Activated naive CD8-positive, alpha-beta T cell treated with anti-CD3 and anti-CD28 coated beads for 36 hours (primary cell): ENCODE measurements at regions not wholly inside any gene's neighbourhood (a gene's known extent, or its start where the extent isn't known, plus 50 kb on each side); places are given as distances from the start of the nearest gene placed in this dataset.

Experiments
- DNase-seq: peaks from one replicate; pipeline ENCODE4 v3.0.0; 2021
- H3K27ac Mint-ChIP-seq: one replicate; pipeline ENCODE4 v1.8.0; 2022; ENCODE audit warnings: mild to moderate bottlenecking, moderate library complexity, mixed read lengths
- H3K27me3 Mint-ChIP-seq: one replicate; pipeline ENCODE4 v1.8.0; 2022; ENCODE audit warnings: mild to moderate bottlenecking, mixed read lengths
- H3K36me3 Mint-ChIP-seq: one replicate; pipeline ENCODE4 v1.8.0; 2021; ENCODE audit warnings: mild to moderate bottlenecking, mixed read lengths
- H3K4me1 Mint-ChIP-seq: one replicate; pipeline ENCODE4 v1.8.0; 2021; ENCODE audit warnings: mixed read lengths
- H3K4me3 Mint-ChIP-seq: one replicate; pipeline ENCODE4 v1.8.0; 2022; ENCODE audit warnings: mild to moderate bottlenecking, moderate library complexity, mixed read lengths
- H3K9me3 Mint-ChIP-seq: one replicate; pipeline ENCODE4 v1.8.0; 2022; ENCODE audit warnings: mixed read lengths

GRCh38 chr5:68722357-68722756 is 371.5 kb upstream of the SLC30A5 start:
- H3K4me1 Mint-ChIP-seq = peaks cover 3% of the 10 kb centered on the region
- H3K9me3 Mint-ChIP-seq = peaks cover 12% of the 10 kb centered on the region
- H3K36me3 Mint-ChIP-seq = peaks cover 3% of the 10 kb centered on the region
- H3K4me3 Mint-ChIP-seq = no peak overlapping the region
- no peak overlapping the region for H3K27ac Mint-ChIP-seq
- no peaks in the 10 kb centered on the region for H3K27me3 Mint-ChIP-seq
- DNase-seq = no peak

GRCh38 chr5:68725905-68726683 is 367.7 kb upstream of the SLC30A5 start:
- no peaks in the 10 kb centered on the region for H3K36me3 Mint-ChIP-seq
- H3K9me3 Mint-ChIP-seq = peaks cover 4% of the 10 kb centered on the region
- no peaks in the 10 kb centered on the region for H3K27me3 Mint-ChIP-seq
- H3K4me3 Mint-ChIP-seq = no peak overlapping the region
- H3K27ac Mint-ChIP-seq = no peak overlapping the region
- DNase-seq = no peak
- H3K4me1 Mint-ChIP-seq = peaks cover 3% of the 10 kb centered on the region

DNA sequence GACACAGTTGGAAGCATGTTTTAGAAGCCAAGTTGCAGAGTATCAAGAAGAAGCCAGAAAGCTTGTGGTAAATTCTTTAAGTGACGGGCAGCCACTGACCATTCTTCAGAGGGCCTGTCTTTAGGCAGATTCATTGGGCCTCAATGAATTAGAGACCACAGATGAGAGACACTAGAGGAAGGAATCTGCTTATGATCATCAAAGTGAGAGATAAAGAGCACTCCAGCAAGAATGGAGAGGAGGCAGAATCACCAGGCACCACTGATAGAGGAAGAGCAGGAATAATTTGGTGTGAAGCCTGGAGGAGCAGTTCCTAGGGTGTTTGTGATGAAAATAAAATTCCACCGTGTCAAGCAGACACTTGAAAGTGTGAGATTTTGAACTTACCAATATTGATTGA is 365.9 kb upstream of the SLC30A5 start:
- Mint-ChIP-seq H3K9me3 (peaks cover 5% of the 10 kb centered on the region), H3K27ac (no peak overlapping the region), H3K36me3 (no peaks in the 10 kb centered on the region), H3K4me1 (peaks cover 3% of the 10 kb centered on the region), H3K4me3 (no peak overlapping the region), H3K27me3 (no peaks in the 10 kb centered on the region)
- no peak for DNase-seq

GRCh38 chr5:68729678-68730077 is 364.1 kb upstream of the SLC30A5 start:
- Mint-ChIP-seq H3K27me3 (no peaks in the 10 kb centered on the region), H3K36me3 (no peaks in the 10 kb centered on the region), H3K27ac (no peak overlapping the region), H3K9me3 (peaks cover 1% of the 10 kb centered on the region), H3K4me1 (peaks cover 3% of the 10 kb centered on the region), H3K4me3 (no peak overlapping the region)
- no peak for DNase-seq

GRCh38 chr5:68730220-68730978 is 363.4 kb upstream of the SLC30A5 start:
- peaks cover 1% of the 10 kb centered on the region for H3K9me3 Mint-ChIP-seq
- H3K27ac Mint-ChIP-seq = no peak overlapping the region
- H3K4me3 Mint-ChIP-seq = no peak overlapping the region
- H3K4me1 Mint-ChIP-seq = peaks cover 3% of the 10 kb centered on the region
- H3K27me3 Mint-ChIP-seq = no peaks in the 10 kb centered on the region
- H3K36me3 Mint-ChIP-seq = no peaks in the 10 kb centered on the region
- DNase-seq = no peak

GRCh38 chr5:68730979-68731654 is 362.7 kb upstream of the SLC30A5 start:
- H3K4me1 Mint-ChIP-seq = peaks cover 2% of the 10 kb centered on the region
- no peak overlapping the region for H3K27ac Mint-ChIP-seq
- H3K36me3 Mint-ChIP-seq = no peaks in the 10 kb centered on the region
- H3K4me3 Mint-ChIP-seq = no peak overlapping the region
- H3K27me3 Mint-ChIP-seq = no peaks in the 10 kb centered on the region
- H3K9me3 Mint-ChIP-seq = peaks cover 1% of the 10 kb centered on the region
- no peak for DNase-seq

DNA sequence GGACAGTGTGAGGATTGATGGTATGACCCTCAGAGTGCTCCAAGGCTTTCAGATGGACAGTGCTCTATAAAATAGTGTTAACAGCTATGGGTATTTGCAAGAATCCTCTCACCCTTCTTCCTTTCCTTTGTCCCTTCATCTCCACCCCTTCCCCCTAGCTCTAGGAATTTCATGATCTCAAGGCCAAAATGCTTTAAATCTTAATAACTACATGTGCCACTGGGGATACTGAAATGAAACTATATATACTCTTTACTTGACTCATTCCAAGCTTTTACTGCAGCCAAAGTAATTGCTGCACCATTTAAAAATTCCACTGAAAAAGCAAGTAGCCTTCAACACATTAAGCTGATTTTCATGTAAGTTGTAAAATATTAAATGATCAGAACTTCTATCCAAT is 361.6 kb upstream of the SLC30A5 start:
- Mint-ChIP-seq H3K27me3 (no peaks in the 10 kb centered on the region), H3K36me3 (no peaks in the 10 kb centered on the region), H3K27ac (no peak overlapping the region), H3K4me1 (no peaks in the 10 kb centered on the region), H3K9me3 (peaks cover 1% of the 10 kb centered on the region), H3K4me3 (no peak overlapping the region)
- no peak for DNase-seq

DNA sequence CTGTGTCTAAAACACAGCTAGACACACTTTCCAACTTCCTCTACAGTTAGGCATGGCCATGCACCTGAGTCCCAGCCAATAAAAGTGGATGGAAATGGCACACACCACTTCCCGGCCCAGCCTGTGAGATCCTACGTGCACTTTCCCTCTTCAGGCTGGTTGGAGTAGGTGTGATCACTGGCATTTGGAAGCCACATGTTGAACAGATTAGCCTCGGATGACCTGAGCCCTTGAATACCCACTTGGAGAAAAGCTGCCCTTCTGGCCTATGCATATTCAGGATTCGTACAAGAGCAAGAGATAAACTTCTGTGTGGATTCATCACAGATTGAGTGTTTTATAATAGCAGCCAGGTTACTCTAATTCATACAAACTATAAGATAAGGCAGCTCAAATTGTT is 359.0 kb upstream of the SLC30A5 start:
- no peak overlapping the region for H3K27ac Mint-ChIP-seq
- DNase-seq = no peak
- no peaks in the 10 kb centered on the region for H3K4me1 Mint-ChIP-seq
- no peaks in the 10 kb centered on the region for H3K36me3 Mint-ChIP-seq
- H3K9me3 Mint-ChIP-seq = peaks cover 1% of the 10 kb centered on the region
- no peaks in the 10 kb centered on the region for H3K27me3 Mint-ChIP-seq
- H3K4me3 Mint-ChIP-seq = no peak overlapping the region

DNA sequence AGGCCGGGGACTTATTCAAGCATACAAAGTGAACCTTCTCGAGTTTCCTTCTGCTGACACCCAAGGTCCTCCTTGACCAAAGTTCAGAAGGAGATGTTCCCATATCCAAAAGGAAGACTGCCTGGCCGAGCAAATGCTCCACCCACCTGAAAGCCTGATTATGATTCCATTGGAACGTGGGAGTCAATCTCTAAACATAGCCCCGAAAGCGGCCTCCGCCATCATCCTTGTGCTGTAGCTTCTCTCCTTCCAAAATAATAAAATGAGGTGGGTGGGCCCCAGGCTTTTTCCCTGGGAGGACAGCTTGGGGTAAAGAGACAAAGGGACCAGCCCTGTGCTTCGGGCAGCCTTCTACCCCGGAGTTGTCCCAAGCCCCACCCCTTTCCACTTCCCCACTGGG is 355.6 kb upstream of the SLC30A5 start:
- DNase-seq = no peak
- Mint-ChIP-seq H3K4me1 (peaks cover 3% of the 10 kb centered on the region), H3K9me3 (no peaks in the 10 kb centered on the region), H3K4me3 (no peak overlapping the region), H3K27me3 (no peaks in the 10 kb centered on the region), H3K27ac (no peak overlapping the region), H3K36me3 (no peaks in the 10 kb centered on the region)

- no peak overlapping the region for H3K4me3 Mint-ChIP-seq
- H3K9me3 Mint-ChIP-seq = no peaks in the 10 kb centered on the region
- no peak overlapping the region for H3K27ac Mint-ChIP-seq
- peaks cover 3% of the 10 kb centered on the region for H3K4me1 Mint-ChIP-seq
- no peak for DNase-seq
- no peaks in the 10 kb centered on the region for H3K27me3 Mint-ChIP-seq
- H3K36me3 Mint-ChIP-seq = no peaks in the 10 kb centered on the region
These were observed 355.0 kb upstream of the SLC30A5 start for GRCh38 chr5:68738841-68739240.

GRCh38 chr5:68739752-68740151 is 354.1 kb upstream of the SLC30A5 start:
- H3K36me3 Mint-ChIP-seq = no peaks in the 10 kb centered on the region
- no peaks in the 10 kb centered on the region for H3K27me3 Mint-ChIP-seq
- H3K9me3 Mint-ChIP-seq = no peaks in the 10 kb centered on the region
- no peak overlapping the region for H3K4me3 Mint-ChIP-seq
- no peak overlapping the region for H3K27ac Mint-ChIP-seq
- no peak for DNase-seq
- peaks cover 5% of the 10 kb centered on the region for H3K4me1 Mint-ChIP-seq

DNA sequence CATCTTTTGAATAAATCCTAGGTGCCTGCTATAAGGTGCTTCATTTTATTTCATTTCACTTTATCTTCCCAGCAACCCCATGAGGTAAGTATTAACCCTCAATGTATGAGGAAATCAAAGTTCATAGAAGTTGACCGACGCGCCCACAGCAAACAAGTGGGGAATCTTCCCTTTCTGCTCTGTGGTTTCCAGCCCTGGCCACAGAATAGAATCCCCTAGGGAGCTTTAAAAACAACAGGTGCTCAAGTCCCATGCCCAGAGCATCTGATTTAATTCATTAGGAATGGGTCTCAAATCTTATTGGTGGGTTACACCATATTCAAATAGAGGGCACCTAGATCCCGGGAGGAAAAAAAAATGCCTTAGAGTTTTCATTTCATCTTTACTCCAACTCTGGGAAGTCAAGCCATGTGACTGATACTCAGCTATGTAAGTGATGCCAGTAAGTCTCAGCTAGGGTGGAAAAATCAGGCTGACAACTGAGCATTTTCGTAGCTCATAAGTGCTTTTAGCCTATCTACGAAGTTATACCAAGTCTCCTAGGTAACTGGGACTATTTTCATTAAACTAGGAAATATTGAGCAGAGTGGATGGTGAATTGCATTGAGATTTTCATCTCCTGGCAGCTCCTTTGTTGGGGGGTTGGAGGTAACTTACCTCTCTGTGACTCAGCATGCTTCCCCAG is 353.4 kb upstream of the SLC30A5 start:
- H3K4me1 Mint-ChIP-seq = peaks cover 10% of the 10 kb centered on the region
- H3K27ac Mint-ChIP-seq = no peak overlapping the region
- H3K36me3 Mint-ChIP-seq = no peaks in the 10 kb centered on the region
- H3K27me3 Mint-ChIP-seq = no peaks in the 10 kb centered on the region
- H3K9me3 Mint-ChIP-seq = no peaks in the 10 kb centered on the region
- DNase-seq = no peak
- H3K4me3 Mint-ChIP-seq = no peak overlapping the region

GRCh38 chr5:68744206-68744605 is 349.6 kb upstream of the SLC30A5 start:
- H3K9me3 Mint-ChIP-seq = no peaks in the 10 kb centered on the region
- DNase-seq = no peak
- H3K4me1 Mint-ChIP-seq = peaks cover 11% of the 10 kb centered on the region
- no peaks in the 10 kb centered on the region for H3K27me3 Mint-ChIP-seq
- no peaks in the 10 kb centered on the region for H3K36me3 Mint-ChIP-seq
- no peak overlapping the region for H3K27ac Mint-ChIP-seq
- H3K4me3 Mint-ChIP-seq = no peak overlapping the region

GRCh38 chr5:68745448-68745847 is 348.4 kb upstream of the SLC30A5 start:
- no peak overlapping the region for H3K4me3 Mint-ChIP-seq
- DNase-seq = no peak
- no peaks in the 10 kb centered on the region for H3K9me3 Mint-ChIP-seq
- no peak overlapping the region for H3K27ac Mint-ChIP-seq
- no peaks in the 10 kb centered on the region for H3K27me3 Mint-ChIP-seq
- H3K36me3 Mint-ChIP-seq = no peaks in the 10 kb centered on the region
- H3K4me1 Mint-ChIP-seq = peaks cover 8% of the 10 kb centered on the region

GRCh38 chr5:68746220-68746619 is 347.6 kb upstream of the SLC30A5 start:
- Mint-ChIP-seq H3K4me1 (peaks cover 8% of the 10 kb centered on the region), H3K27me3 (no peaks in the 10 kb centered on the region), H3K9me3 (no peaks in the 10 kb centered on the region), H3K4me3 (no peak overlapping the region), H3K27ac (no peak overlapping the region), H3K36me3 (no peaks in the 10 kb centered on the region)
- DNase-seq = no peak
